WTC11 (cell line): ENCODE measurements at regions not wholly inside any gene's neighbourhood (a gene's known extent, or its start where the extent isn't known, plus 50 kb on each side); places are given as distances from the start of the nearest gene placed in this dataset.

Experiments
- ATAC-seq: fragments of 200-7000 bp; cut with Tn5 transposase; 2 replicates; pipeline ENCODE4 v1.10.0; 2021; ENCODE audit warnings: mild to moderate bottlenecking, moderate library complexity
- CTCF ChIA-PET: fragments of 300-600 bp; sonication (Branson Sonifier 250); formaldehyde crosslinking; loops from one replicate; lab custom pipeline; 2021; ENCODE audit warnings: antibody characterized with exemption; lab: Charles Lee
- POLR2A ChIA-PET: fragments of 350-600 bp; sonication (Branson Sonifier 250); formaldehyde crosslinking; loops from one replicate; lab custom pipeline; 2021; ENCODE audit warnings: antibody characterized with exemption; lab: Charles Lee
- DNase-seq: peaks from one replicate; pipeline ENCODE4 v3.0.0; 2021; ENCODE audit warnings: low spot score
- H3K27ac Mint-ChIP-seq: 2 replicates; pipeline ENCODE4 v1.8.0; 2021; ENCODE audit warnings: mixed read lengths
- H3K27me3 Mint-ChIP-seq: 2 replicates; pipeline ENCODE4 v1.8.0; 2021; ENCODE audit warnings: low read depth, mild to moderate bottlenecking, moderate library complexity, mixed read lengths
- H3K36me3 Mint-ChIP-seq: 2 replicates; pipeline ENCODE4 v1.8.0; 2021; ENCODE audit warnings: mixed read lengths
- H3K4me1 Mint-ChIP-seq: 2 replicates; pipeline ENCODE4 v1.8.0; 2022; ENCODE audit warnings: mixed read lengths
- H3K4me3 Mint-ChIP-seq: 2 replicates; pipeline ENCODE4 v1.8.0; 2021; ENCODE audit warnings: mild to moderate bottlenecking, moderate library complexity, mixed read lengths
- H3K9me3 Mint-ChIP-seq: 2 replicates; pipeline ENCODE4 v1.8.0; 2021; ENCODE audit warnings: mixed read lengths
- CBFB ChIP-seq: sonication (generic); formaldehyde crosslinking; IDR thresholded peaks from 2 replicates; pipeline ENCODE4 v1.8.1; 2022; ENCODE audit warnings: mild to moderate bottlenecking, low read depth, missing genetic modification reagents
- KAT7 ChIP-seq: sonication (generic); formaldehyde crosslinking; IDR thresholded peaks from 2 replicates; pipeline ENCODE4 v1.8.1; 2023; ENCODE audit warnings: missing genetic modification reagents, mild to moderate bottlenecking, borderline replicate concordance
- MYBL2 ChIP-seq: sonication (generic); formaldehyde crosslinking; IDR thresholded peaks from 2 replicates; pipeline ENCODE4 v1.8.1; 2023; ENCODE audit warnings: mild to moderate bottlenecking, moderate library complexity, missing genetic modification reagents
- SP1 ChIP-seq: sonication (generic); formaldehyde crosslinking; conservative IDR thresholded peaks from 2 replicates; pipeline ENCODE4 v1.8.1; 2022; ENCODE audit warnings: missing genetic modification reagents
- TEAD1 ChIP-seq: sonication (generic); formaldehyde crosslinking; IDR thresholded peaks from 2 replicates; pipeline ENCODE4 v1.8.0; 2022; ENCODE audit warnings: mild to moderate bottlenecking, missing genetic modification reagents
- ZBTB21 ChIP-seq: sonication (generic); formaldehyde crosslinking; IDR thresholded peaks from 2 replicates; pipeline ENCODE4 v1.8.1; 2023; ENCODE audit warnings: mild to moderate bottlenecking, missing genetic modification reagents, borderline replicate concordance
- TF ChIP-seq, protein P1 (sequence below): sonication (generic); formaldehyde crosslinking; IDR thresholded peaks from 2 replicates; pipeline ENCODE4 v1.8.1; 2023; ENCODE audit warnings: mild to moderate bottlenecking, moderate library complexity, missing genetic modification reagents
- TF ChIP-seq, protein P2 (sequence below): sonication (generic); formaldehyde crosslinking; IDR thresholded peaks from 2 replicates; pipeline ENCODE4 v1.8.0; 2022; ENCODE audit warnings: missing genetic modification reagents
- TF ChIP-seq, protein P3 (sequence below): sonication (generic); formaldehyde crosslinking; IDR thresholded peaks from 2 replicates; pipeline ENCODE4 v1.8.1; 2023; ENCODE audit warnings: mild to moderate bottlenecking, missing genetic modification reagents
- TF ChIP-seq, protein P4 (sequence below): sonication (generic); formaldehyde crosslinking; IDR thresholded peaks from 2 replicates; pipeline ENCODE4 v1.8.0; 2023; ENCODE audit warnings: mild to moderate bottlenecking, missing genetic modification reagents
- TF ChIP-seq, protein P5 (sequence below): sonication (generic); formaldehyde crosslinking; IDR thresholded peaks from 2 replicates; pipeline ENCODE4 v1.8.0; 2022; ENCODE audit warnings: mild to moderate bottlenecking, missing genetic modification reagents
- TF ChIP-seq, protein P6 (sequence below): sonication (generic); formaldehyde crosslinking; IDR thresholded peaks from 2 replicates; pipeline ENCODE4 v1.8.0; 2023; ENCODE audit warnings: missing genetic modification reagents, mild to moderate bottlenecking, borderline replicate concordance
- TF ChIP-seq, protein P7 (sequence below): sonication (generic); formaldehyde crosslinking; IDR thresholded peaks from 2 replicates; pipeline ENCODE4 v1.8.0; 2023; ENCODE audit warnings: missing genetic modification reagents

DNA sequence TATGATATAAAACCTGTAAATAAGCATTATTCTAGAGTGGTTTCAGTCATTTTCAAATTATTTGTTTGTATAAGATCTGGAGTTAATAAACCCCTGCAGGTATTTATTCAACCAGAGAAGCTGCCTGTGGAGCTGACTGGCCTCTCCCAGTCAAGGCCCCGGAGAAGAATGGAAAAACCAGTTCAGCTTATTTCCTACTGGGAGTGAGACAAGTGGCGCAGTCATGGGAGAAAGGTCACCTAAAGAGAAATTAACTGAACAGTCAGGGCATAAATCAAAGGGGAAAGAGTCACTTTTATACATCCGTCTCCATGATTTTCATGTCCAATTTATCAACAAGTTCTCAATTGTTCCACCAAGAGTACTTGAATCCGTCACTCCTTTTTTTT lies 240.9 kb downstream of the RNF152 start (continued):
- TF ChIP-seq, protein P1, sequence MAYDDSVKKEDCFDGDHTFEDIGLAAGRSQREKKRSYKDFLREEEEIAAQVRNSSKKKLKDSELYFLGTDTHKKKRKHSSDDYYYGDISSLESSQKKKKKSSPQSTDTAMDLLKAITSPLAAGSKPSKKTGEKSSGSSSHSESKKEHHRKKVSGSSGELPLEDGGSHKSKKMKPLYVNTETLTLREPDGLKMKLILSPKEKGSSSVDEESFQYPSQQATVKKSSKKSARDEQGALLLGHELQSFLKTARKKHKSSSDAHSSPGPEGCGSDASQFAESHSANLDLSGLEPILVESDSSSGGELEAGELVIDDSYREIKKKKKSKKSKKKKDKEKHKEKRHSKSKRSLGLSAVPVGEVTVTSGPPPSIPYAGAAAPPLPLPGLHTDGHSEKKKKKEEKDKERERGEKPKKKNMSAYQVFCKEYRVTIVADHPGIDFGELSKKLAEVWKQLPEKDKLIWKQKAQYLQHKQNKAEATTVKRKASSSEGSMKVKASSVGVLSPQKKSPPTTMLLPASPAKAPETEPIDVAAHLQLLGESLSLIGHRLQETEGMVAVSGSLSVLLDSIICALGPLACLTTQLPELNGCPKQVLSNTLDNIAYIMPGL (CRISPR knock-in tag): no peak
- no peak for TF ChIP-seq TEAD1 (CRISPR knock-in tag)
- TF ChIP-seq, protein P2, sequence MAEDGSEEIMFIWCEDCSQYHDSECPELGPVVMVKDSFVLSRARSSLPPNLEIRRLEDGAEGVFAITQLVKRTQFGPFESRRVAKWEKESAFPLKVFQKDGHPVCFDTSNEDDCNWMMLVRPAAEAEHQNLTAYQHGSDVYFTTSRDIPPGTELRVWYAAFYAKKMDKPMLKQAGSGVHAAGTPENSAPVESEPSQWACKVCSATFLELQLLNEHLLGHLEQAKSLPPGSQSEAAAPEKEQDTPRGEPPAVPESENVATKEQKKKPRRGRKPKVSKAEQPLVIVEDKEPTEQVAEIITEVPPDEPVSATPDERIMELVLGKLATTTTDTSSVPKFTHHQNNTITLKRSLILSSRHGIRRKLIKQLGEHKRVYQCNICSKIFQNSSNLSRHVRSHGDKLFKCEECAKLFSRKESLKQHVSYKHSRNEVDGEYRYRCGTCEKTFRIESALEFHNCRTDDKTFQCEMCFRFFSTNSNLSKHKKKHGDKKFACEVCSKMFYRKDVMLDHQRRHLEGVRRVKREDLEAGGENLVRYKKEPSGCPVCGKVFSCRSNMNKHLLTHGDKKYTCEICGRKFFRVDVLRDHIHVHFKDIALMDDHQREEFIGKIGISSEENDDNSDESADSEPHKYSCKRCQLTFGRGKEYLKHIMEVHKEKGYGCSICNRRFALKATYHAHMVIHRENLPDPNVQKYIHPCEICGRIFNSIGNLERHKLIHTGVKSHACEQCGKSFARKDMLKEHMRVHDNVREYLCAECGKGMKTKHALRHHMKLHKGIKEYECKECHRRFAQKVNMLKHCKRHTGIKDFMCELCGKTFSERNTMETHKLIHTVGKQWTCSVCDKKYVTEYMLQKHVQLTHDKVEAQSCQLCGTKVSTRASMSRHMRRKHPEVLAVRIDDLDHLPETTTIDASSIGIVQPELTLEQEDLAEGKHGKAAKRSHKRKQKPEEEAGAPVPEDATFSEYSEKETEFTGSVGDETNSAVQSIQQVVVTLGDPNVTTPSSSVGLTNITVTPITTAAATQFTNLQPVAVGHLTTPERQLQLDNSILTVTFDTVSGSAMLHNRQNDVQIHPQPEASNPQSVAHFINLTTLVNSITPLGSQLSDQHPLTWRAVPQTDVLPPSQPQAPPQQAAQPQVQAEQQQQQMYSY (CRISPR knock-in tag): no peak
- TF ChIP-seq, protein P3, sequence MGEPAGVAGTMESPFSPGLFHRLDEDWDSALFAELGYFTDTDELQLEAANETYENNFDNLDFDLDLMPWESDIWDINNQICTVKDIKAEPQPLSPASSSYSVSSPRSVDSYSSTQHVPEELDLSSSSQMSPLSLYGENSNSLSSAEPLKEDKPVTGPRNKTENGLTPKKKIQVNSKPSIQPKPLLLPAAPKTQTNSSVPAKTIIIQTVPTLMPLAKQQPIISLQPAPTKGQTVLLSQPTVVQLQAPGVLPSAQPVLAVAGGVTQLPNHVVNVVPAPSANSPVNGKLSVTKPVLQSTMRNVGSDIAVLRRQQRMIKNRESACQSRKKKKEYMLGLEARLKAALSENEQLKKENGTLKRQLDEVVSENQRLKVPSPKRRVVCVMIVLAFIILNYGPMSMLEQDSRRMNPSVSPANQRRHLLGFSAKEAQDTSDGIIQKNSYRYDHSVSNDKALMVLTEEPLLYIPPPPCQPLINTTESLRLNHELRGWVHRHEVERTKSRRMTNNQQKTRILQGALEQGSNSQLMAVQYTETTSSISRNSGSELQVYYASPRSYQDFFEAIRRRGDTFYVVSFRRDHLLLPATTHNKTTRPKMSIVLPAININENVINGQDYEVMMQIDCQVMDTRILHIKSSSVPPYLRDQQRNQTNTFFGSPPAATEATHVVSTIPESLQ: no peak

DNA sequence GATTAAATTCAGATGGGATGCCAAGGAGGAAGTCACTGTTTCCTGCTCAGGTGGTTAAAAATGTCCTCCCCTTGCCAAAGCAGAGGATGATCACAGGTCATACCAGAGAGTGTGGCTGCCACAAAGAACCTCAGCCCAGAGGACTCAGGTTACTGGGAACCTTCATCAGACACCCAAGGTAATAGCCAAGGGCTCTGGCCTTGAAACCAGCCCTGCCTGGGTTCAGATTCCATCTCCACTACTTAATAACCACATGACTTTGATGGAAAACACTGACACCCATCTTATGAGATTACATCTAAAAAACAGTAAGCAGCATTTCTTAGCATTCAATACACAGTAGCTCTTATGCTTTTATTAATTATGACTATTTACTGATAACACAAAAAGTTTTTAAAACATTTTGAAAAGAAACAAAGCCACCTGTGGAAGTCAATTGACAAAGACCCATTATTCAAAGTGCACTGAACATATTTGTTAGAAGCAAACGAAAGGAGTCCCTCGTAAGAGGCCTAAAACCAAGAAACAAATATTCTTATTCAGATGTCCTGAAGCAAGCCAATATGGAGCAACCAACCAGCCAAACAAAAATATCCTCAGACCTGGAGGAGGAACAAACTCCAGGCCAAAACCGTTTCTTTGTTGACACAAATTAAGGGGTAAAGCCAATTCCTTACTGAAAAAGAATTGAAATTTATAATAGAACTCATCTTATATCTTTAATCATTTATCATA lies 241.5 kb downstream of the RNF152 start:
- Mint-ChIP-seq H3K4me3 (no peak overlapping the region), H3K27ac (no peak overlapping the region), H3K4me1 (peaks cover 11% of the 10 kb centered on the region), H3K9me3 (peaks cover 3% of the 10 kb centered on the region; the same call in 1 of the 2 replicates), H3K36me3 (no peaks in the 10 kb centered on the region; the same call in 1 of the 2 replicates), H3K27me3 (no peaks in the 10 kb centered on the region)
- ATAC-seq (no peak), DNase-seq (no peak)
- POLR2A ChIA-PET: interaction anchor here (0.6 to 0.7 kb wide), 2 partner anchors 45 to 157 kb away, joined by 3 to 5 read pairs; no protein-coding TSS in a partner anchor
- CTCF ChIA-PET: no interaction called here
- TF ChIP-seq, protein P4, sequence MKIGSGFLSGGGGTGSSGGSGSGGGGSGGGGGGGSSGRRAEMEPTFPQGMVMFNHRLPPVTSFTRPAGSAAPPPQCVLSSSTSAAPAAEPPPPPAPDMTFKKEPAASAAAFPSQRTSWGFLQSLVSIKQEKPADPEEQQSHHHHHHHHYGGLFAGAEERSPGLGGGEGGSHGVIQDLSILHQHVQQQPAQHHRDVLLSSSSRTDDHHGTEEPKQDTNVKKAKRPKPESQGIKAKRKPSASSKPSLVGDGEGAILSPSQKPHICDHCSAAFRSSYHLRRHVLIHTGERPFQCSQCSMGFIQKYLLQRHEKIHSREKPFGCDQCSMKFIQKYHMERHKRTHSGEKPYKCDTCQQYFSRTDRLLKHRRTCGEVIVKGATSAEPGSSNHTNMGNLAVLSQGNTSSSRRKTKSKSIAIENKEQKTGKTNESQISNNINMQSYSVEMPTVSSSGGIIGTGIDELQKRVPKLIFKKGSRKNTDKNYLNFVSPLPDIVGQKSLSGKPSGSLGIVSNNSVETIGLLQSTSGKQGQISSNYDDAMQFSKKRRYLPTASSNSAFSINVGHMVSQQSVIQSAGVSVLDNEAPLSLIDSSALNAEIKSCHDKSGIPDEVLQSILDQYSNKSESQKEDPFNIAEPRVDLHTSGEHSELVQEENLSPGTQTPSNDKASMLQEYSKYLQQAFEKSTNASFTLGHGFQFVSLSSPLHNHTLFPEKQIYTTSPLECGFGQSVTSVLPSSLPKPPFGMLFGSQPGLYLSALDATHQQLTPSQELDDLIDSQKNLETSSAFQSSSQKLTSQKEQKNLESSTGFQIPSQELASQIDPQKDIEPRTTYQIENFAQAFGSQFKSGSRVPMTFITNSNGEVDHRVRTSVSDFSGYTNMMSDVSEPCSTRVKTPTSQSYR (CRISPR knock-in tag): no peak
- TF ChIP-seq, protein P5, sequence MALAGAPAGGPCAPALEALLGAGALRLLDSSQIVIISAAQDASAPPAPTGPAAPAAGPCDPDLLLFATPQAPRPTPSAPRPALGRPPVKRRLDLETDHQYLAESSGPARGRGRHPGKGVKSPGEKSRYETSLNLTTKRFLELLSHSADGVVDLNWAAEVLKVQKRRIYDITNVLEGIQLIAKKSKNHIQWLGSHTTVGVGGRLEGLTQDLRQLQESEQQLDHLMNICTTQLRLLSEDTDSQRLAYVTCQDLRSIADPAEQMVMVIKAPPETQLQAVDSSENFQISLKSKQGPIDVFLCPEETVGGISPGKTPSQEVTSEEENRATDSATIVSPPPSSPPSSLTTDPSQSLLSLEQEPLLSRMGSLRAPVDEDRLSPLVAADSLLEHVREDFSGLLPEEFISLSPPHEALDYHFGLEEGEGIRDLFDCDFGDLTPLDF: no peak
- TF ChIP-seq SP1 (CRISPR knock-in tag) (no peak), KAT7 (CRISPR knock-in tag) (no peak), ZBTB21 (CRISPR knock-in tag) (no peak), MYBL2 (no peak), CBFB (CRISPR knock-in tag) (no peak)
- TF ChIP-seq, protein P2 (CRISPR knock-in tag): no peak
- TF ChIP-seq, protein P6, sequence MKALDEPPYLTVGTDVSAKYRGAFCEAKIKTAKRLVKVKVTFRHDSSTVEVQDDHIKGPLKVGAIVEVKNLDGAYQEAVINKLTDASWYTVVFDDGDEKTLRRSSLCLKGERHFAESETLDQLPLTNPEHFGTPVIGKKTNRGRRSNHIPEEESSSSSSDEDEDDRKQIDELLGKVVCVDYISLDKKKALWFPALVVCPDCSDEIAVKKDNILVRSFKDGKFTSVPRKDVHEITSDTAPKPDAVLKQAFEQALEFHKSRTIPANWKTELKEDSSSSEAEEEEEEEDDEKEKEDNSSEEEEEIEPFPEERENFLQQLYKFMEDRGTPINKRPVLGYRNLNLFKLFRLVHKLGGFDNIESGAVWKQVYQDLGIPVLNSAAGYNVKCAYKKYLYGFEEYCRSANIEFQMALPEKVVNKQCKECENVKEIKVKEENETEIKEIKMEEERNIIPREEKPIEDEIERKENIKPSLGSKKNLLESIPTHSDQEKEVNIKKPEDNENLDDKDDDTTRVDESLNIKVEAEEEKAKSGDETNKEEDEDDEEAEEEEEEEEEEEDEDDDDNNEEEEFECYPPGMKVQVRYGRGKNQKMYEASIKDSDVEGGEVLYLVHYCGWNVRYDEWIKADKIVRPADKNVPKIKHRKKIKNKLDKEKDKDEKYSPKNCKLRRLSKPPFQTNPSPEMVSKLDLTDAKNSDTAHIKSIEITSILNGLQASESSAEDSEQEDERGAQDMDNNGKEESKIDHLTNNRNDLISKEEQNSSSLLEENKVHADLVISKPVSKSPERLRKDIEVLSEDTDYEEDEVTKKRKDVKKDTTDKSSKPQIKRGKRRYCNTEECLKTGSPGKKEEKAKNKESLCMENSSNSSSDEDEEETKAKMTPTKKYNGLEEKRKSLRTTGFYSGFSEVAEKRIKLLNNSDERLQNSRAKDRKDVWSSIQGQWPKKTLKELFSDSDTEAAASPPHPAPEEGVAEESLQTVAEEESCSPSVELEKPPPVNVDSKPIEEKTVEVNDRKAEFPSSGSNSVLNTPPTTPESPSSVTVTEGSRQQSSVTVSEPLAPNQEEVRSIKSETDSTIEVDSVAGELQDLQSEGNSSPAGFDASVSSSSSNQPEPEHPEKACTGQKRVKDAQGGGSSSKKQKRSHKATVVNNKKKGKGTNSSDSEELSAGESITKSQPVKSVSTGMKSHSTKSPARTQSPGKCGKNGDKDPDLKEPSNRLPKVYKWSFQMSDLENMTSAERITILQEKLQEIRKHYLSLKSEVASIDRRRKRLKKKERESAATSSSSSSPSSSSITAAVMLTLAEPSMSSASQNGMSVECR (CRISPR knock-in tag): no peak
- TF ChIP-seq, protein P7, sequence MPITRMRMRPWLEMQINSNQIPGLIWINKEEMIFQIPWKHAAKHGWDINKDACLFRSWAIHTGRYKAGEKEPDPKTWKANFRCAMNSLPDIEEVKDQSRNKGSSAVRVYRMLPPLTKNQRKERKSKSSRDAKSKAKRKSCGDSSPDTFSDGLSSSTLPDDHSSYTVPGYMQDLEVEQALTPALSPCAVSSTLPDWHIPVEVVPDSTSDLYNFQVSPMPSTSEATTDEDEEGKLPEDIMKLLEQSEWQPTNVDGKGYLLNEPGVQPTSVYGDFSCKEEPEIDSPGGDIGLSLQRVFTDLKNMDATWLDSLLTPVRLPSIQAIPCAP: no peak
